Gastroesophageal sphincter (tissue), 4 donors: ENCODE measurements at regions not wholly inside any gene's neighbourhood (a gene's known extent, or its start where the extent isn't known, plus 50 kb on each side); places are given as distances from the start of the nearest gene placed in this dataset.

Experiments used
- ATAC-seq: fragments of 150-250 bp; one replicate; pipeline ENCODE4 v1.9.1; 2016; ENCODE audit warnings: mild to moderate bottlenecking, moderate library complexity
- H3K27ac ChIP-seq, 4 donors: fragments of 200-600 bp; sonication (generic) in 3 of 4; 1 replicate in 3 of 4; 2 replicates in 1 of 4; pipeline ENCODE4 v1.5.1; 2016 to 2019
- H3K27me3 ChIP-seq: fragments of 200-600 bp; sonication (generic); one replicate; pipeline ENCODE4 v1.5.1; 2019
- H3K36me3 ChIP-seq, 2 donors: fragments of 200-600 bp; sonication (generic); one replicate each; pipeline ENCODE4 v1.5.1; 2019; ENCODE audit warnings: control low read depth in 1 of 2
- H3K4me1 ChIP-seq, 3 donors: fragments of 200-600 bp; sonication (generic); 1 replicate in 2 of 3; 2 replicates in 1 of 3; pipeline ENCODE4 v1.5.1; 2016 to 2019; ENCODE audit warnings: control low read depth in 2 of 3
- H3K4me3 ChIP-seq, 2 donors: fragments of 200-600 bp; sonication (generic); one replicate each; pipeline ENCODE4 v1.5.1; 2019; ENCODE audit warnings: mild to moderate bottlenecking in 1 of 2, moderate library complexity in 1 of 2
- H3K9me3 ChIP-seq, 3 donors: fragments of 200-600 bp; sonication (generic); one replicate each; pipeline ENCODE4 v1.5.1; 2017 to 2019; ENCODE audit warnings: control low read depth in 2 of 3
- EP300 ChIP-seq: sonication (generic); formaldehyde crosslinking; IDR thresholded peaks from one replicate; pipeline ENCODE4 v1.6.1; 2017; ENCODE audit warnings: antibody characterized with exemption, mild to moderate bottlenecking
- POLR2A ChIP-seq, 2 donors: fragments of 450-650 bp; IDR thresholded peaks; one replicate each; pipeline ENCODE4 v1.6.1; 2017; ENCODE audit warnings: antibody characterized with exemption in 2 of 2, mild to moderate bottlenecking in 2 of 2, moderate library complexity in 1 of 2
- POLR2AphosphoS5 ChIP-seq: sonication (generic); formaldehyde crosslinking; IDR thresholded peaks from one replicate; pipeline ENCODE4 v1.6.1; 2017; ENCODE audit warnings: antibody characterized with exemption
- WGBS, 2 donors: methylation state at CpG; one replicate each; pipeline ENCODE4 v1.1.5; 2018; ENCODE audit warnings: low coverage in 1 of 2; 5-methylcytosine and 5-hydroxymethylcytosine counted together
- TF ChIP-seq, protein P1 (sequence below), 4 experiments: fragments of 200-600 bp in 2 of 4; fragments of 450-650 bp in 2 of 4; sonication (generic) in 1 of 4; IDR thresholded peaks; one replicate each; pipeline ENCODE4 v1.5.1; 2017 to 2019; ENCODE audit warnings: antibody characterized with exemption in 4 of 4, mild to moderate bottlenecking in 2 of 4, moderate library complexity in 2 of 4

DNA sequence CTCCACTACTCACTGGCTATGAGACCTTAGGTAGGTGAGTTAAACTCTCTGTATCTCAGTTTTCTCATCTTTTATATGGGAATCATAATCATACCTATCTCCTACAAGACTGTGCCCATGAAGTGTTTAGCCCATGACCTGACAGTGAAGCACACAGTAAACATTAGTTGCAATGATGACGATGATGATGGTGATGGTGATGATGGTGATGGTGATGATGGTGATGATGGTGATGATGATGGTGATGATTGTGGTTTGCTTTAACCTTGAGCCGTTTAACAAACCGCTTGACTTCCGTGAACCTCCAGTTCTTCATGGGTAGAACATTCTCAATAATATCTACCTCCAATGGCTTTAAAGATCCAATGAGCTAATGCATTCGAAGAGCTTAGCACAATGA lies 220.2 kb upstream of the MVB12B start:
- WGBS, 2 donors, result 91 to 98% methylated on average over 4 to 5 of the region's 5 CpGs
- Histone ChIP-seq H3K9me3 (no peaks in the 10 kb centered on the region), H3K27me3 (peaks cover 19% of the 10 kb centered on the region), H3K4me1 (no peaks in the 10 kb centered on the region), H3K36me3 (no peaks in the 10 kb centered on the region), H3K4me3 (no peak overlapping the region), H3K27ac (no peak overlapping the region)
- no peak for ATAC-seq
- TF ChIP-seq POLR2A (IDR thresholded peaks at IDR 0.05) (no peak), EP300 (no peak), POLR2AphosphoS5 (no peak)
- TF ChIP-seq, protein P1, sequence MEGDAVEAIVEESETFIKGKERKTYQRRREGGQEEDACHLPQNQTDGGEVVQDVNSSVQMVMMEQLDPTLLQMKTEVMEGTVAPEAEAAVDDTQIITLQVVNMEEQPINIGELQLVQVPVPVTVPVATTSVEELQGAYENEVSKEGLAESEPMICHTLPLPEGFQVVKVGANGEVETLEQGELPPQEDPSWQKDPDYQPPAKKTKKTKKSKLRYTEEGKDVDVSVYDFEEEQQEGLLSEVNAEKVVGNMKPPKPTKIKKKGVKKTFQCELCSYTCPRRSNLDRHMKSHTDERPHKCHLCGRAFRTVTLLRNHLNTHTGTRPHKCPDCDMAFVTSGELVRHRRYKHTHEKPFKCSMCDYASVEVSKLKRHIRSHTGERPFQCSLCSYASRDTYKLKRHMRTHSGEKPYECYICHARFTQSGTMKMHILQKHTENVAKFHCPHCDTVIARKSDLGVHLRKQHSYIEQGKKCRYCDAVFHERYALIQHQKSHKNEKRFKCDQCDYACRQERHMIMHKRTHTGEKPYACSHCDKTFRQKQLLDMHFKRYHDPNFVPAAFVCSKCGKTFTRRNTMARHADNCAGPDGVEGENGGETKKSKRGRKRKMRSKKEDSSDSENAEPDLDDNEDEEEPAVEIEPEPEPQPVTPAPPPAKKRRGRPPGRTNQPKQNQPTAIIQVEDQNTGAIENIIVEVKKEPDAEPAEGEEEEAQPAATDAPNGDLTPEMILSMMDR (IDR thresholded peaks at IDR 0.05), result no peak

DNA sequence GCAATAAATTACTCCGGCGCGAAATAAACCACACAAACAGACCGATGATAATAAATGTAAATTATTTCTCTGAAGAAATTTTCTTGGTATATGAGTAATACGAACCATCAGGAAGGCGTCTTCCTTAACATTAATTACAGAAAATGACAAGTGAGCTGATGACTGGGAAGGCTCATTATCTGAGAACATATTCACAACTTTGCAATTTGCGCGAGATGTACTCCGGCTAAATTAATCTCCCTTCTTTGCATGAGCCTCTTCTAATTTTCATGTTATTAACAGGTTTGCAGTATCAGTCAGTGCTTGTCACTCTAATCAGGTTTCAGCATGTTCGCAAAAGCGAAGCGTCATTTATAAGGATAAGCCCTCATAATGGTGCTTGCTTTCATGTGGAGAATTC lies 218.9 kb upstream of the MVB12B start:
- ATAC-seq, result no peak
- WGBS, 2 donors, result 88 to 96% methylated on average over 7 to 12 of the region's 12 CpGs

DNA sequence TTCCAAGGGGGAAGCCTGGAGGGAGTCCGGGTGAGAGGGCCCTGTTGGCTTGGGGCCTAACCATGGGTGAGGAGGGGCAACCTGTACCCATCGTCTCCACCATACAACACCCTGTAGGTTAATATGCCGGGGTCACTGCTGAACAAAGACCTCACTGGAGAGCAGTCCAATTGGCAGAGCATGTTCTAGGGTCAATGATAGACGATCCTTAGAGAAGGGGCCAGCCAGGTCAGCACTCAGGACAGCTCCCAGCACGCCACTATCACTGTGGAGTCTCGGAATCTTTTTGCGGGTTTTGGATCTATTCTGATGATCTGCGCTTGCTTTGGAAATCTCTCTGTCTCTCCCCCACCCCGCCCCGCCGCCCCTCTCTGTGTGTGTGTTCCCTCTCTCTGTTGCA lies 218.4 kb upstream of the MVB12B start:
- Histone ChIP-seq H3K36me3 (no peaks in the 10 kb centered on the region), H3K4me1 (no peaks in the 10 kb centered on the region), H3K4me3 (no peak overlapping the region), H3K27me3 (peaks cover 19% of the 10 kb centered on the region), H3K9me3 (no peaks in the 10 kb centered on the region), H3K27ac (no peak overlapping the region)
- TF ChIP-seq EP300, result no peak
- TF ChIP-seq, protein P1 (IDR thresholded peaks at IDR 0.05), result no peak
- no peak for TF ChIP-seq POLR2AphosphoS5
- TF ChIP-seq POLR2A (IDR thresholded peaks at IDR 0.05), result no peak
- WGBS, 2 donors, result 6 to 11% methylated on average over 3 to 4 of the region's 11 CpGs
- no peak for ATAC-seq

More for the DNA sequence above, 218.9 kb upstream of the MVB12B start:
- no peaks in the 10 kb centered on the region for H3K9me3 ChIP-seq
- H3K4me3 ChIP-seq, result no peak overlapping the region
- TF ChIP-seq POLR2A (IDR thresholded peaks at IDR 0.05) (no peak), POLR2AphosphoS5 (no peak), EP300 (no peak)
- TF ChIP-seq, protein P1 (IDR thresholded peaks at IDR 0.05), result no peak
- H3K36me3 ChIP-seq, result no peaks in the 10 kb centered on the region
- no peaks in the 10 kb centered on the region for H3K4me1 ChIP-seq
- H3K27me3 ChIP-seq, result peaks cover 19% of the 10 kb centered on the region
- H3K27ac ChIP-seq, result no peak overlapping the region

DNA sequence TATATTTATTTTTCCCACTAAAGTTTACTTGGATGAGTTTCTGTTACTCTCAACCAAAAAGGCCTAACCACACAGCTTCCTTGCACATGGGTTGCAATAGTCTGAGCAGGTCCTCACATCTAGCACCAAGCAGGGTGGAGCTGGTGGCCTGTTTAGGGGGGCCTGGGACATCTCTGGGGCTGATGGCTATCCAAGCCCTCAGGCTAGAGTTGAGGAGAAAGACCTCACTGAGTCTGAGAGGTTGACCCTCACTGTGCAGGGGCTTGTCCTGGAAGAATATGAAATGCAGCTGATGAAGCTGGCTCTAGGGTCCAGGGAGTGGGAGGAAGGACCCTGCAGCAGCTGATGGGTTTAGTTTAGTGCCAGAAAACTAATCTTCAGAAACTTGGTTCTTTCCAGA lies 217.1 kb upstream of the MVB12B start:
- ATAC-seq, result no peak
- TF ChIP-seq POLR2A (IDR thresholded peaks at IDR 0.05) (no peak), POLR2AphosphoS5 (no peak), EP300 (no peak)
- TF ChIP-seq, protein P1 (IDR thresholded peaks at IDR 0.05), result no peak
- Histone ChIP-seq H3K9me3 (no peaks in the 10 kb centered on the region), H3K4me3 (no peak overlapping the region), H3K27me3 (peaks cover 19% of the 10 kb centered on the region), H3K36me3 (no peaks in the 10 kb centered on the region), H3K27ac (no peak overlapping the region), H3K4me1 (no peaks in the 10 kb centered on the region)

DNA sequence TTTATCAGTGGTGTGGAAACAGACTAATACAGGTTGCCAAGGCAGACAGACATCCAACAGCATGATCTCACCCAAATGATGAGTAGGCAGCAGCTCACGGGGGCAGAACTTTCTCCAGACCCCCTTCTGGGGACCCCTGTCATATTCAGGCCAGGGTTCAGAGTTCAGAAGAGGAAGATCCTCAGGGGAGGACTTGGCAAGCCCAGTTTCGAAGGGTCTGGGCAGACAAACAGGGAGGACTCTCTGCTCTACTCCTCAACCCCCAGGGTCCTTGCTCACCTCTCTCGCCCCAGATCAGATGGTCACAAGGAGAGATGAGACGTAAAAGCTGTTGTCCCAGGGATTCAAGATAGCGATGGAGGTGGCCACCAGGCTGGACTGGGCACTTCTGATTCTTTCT lies 215.1 kb upstream of the MVB12B start:
- Histone ChIP-seq H3K36me3 (no peaks in the 10 kb centered on the region), H3K27ac (no peak overlapping the region), H3K4me1 (no peaks in the 10 kb centered on the region), H3K4me3 (no peak overlapping the region), H3K27me3 (peaks cover 19% of the 10 kb centered on the region), H3K9me3 (no peaks in the 10 kb centered on the region)
- TF ChIP-seq EP300, result no peak
- no peak for TF ChIP-seq POLR2A (IDR thresholded peaks at IDR 0.05)
- TF ChIP-seq, protein P1 (IDR thresholded peaks at IDR 0.05), result no peak
- no peak for TF ChIP-seq POLR2AphosphoS5
- 67% methylated on average over 1 of the region's 5 CpGs; no CpG with 5 or more reads in 1 of the 2 donors for WGBS, 2 donors
- ATAC-seq, result no peak
